A673 (cell line): ENCODE measurements at regions not wholly inside any gene's neighbourhood (a gene's known extent, or its start where the extent isn't known, plus 50 kb on each side); places are given as distances from the start of the nearest gene placed in this dataset.

Experiments used
- BruUV-seq: library from RNA; stranded (reverse); fragments of 400-500 nt; replicated peaks from 2 replicates; lab custom pipeline; 2021; lab: Mats Ljungman, UMichigan
- CTCF ChIA-PET: fragments of 300-600 bp; sonication (Branson Sonifier 250); formaldehyde crosslinking; loops from one replicate; lab custom pipeline; 2022; ENCODE audit warnings: antibody characterized with exemption; lab: Charles Lee
- POLR2A ChIA-PET: fragments of 300-600 bp; sonication (Branson Sonifier 250); formaldehyde crosslinking; loops from one replicate; lab custom pipeline; 2022; ENCODE audit warnings: antibody characterized with exemption; ENCODE audit not compliant: low non-redundant PET; lab: Charles Lee
- DNase-seq: peaks from one replicate; pipeline ENCODE4 v3.0.0-alpha.2; 2015; ENCODE audit warnings: low spot score
- H3K27ac ChIP-seq: fragments of 200-600 bp; sonication (generic); 2 replicates; pipeline ENCODE4 v1.5.1; 2016; ENCODE audit warnings: mixed run types, low read depth, mild to moderate bottlenecking, mixed read lengths, antibody characterized with exemption, low read length; ENCODE audit not compliant: poor library complexity, severe bottlenecking
- H3K27me3 ChIP-seq: fragments of 200-600 bp; sonication (generic); replicated peaks from 2 replicates; pipeline ENCODE4 v1.6.1; 2017; ENCODE audit warnings: mixed run types, low read depth, mild to moderate bottlenecking, mixed read lengths, antibody characterized with exemption, low read length; ENCODE audit not compliant: insufficient read depth, poor library complexity
- H3K36me3 ChIP-seq: fragments of 200-600 bp; sonication (generic); 2 replicates; pipeline ENCODE4 v1.6.1; 2016; ENCODE audit warnings: mixed run types, mild to moderate bottlenecking, mixed read lengths, antibody characterized with exemption, low read length; ENCODE audit not compliant: insufficient read depth, poor library complexity, severe bottlenecking
- H3K4me1 ChIP-seq: fragments of 200-600 bp; sonication (generic); 2 replicates; pipeline ENCODE4 v1.6.1; 2017; ENCODE audit warnings: mixed run types, mild to moderate bottlenecking, mixed read lengths, antibody characterized with exemption, low read length; ENCODE audit not compliant: insufficient read depth, poor library complexity, severe bottlenecking
- H3K4me3 ChIP-seq: fragments of 200-600 bp; sonication (generic); 2 replicates; pipeline ENCODE4 v1.5.1; 2016; ENCODE audit warnings: low read depth, mixed run types, mild to moderate bottlenecking, mixed read lengths, low read length; ENCODE audit not compliant: poor library complexity, severe bottlenecking
- H3K9me3 ChIP-seq: fragments of 200-600 bp; sonication (generic); 2 replicates; pipeline ENCODE4 v1.6.1; 2016; ENCODE audit warnings: mixed run types, low read depth, mild to moderate bottlenecking, mixed read lengths, antibody characterized with exemption, low read length; ENCODE audit not compliant: poor library complexity, severe bottlenecking
- EZH2 ChIP-seq: fragments of 200-600 bp; sonication (generic); IDR thresholded peaks from 2 replicates; pipeline ENCODE4 v1.6.1; 2017; ENCODE audit warnings: borderline replicate concordance, low read depth, mild to moderate bottlenecking, mixed read lengths, antibody characterized with exemption, low read length; ENCODE audit not compliant: poor library complexity, severe bottlenecking
- intact Hi-C: fragments of 100-400 bp; cut with micrococcal nuclease; formaldehyde crosslinking; loops from one replicate; pipeline ENCODE4 v1.10.0; 2022; ENCODE audit not compliant: unreplicated experiment
- TF ChIP-seq, protein P1 (sequence below): fragments of 300-800, 200-600 bp; sonication (generic); conservative IDR thresholded peaks from 2 replicates; pipeline ENCODE4 v1.5.1; 2017; ENCODE audit warnings: low read depth, mild to moderate bottlenecking, antibody characterized with exemption, low read length, moderate library complexity, mixed read lengths

DNA sequence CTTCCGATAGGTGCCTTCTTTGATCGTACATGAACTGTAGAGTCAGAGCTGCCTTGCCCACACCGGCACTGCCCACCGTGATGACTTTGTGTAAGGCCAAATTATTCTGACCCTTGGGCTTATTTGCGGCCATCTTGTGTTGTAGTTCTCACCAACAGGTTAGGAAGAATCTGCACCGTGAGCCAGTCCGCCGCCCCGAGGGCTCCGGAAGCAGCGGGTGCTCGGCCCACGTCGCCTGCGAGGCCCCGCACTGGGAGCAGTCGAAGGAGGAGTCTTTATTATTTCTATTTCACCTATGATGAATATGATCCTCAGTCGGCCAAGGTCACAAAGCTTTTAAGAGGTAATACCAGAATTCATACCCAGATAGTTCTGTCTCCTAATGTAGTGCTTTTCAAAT, 70.6 kb upstream of the SYT1 start:
- Histone ChIP-seq H3K4me1 (no peaks in the 10 kb centered on the region), H3K4me3 (no peak overlapping the region), H3K36me3 (no peaks in the 10 kb centered on the region), H3K27ac (no peak overlapping the region), H3K9me3 (no peaks in the 10 kb centered on the region), H3K27me3 (no peaks in the 10 kb centered on the region)
- POLR2A ChIA-PET = no interaction called here
- DNase-seq = no peak
- TF ChIP-seq, protein P1, sequence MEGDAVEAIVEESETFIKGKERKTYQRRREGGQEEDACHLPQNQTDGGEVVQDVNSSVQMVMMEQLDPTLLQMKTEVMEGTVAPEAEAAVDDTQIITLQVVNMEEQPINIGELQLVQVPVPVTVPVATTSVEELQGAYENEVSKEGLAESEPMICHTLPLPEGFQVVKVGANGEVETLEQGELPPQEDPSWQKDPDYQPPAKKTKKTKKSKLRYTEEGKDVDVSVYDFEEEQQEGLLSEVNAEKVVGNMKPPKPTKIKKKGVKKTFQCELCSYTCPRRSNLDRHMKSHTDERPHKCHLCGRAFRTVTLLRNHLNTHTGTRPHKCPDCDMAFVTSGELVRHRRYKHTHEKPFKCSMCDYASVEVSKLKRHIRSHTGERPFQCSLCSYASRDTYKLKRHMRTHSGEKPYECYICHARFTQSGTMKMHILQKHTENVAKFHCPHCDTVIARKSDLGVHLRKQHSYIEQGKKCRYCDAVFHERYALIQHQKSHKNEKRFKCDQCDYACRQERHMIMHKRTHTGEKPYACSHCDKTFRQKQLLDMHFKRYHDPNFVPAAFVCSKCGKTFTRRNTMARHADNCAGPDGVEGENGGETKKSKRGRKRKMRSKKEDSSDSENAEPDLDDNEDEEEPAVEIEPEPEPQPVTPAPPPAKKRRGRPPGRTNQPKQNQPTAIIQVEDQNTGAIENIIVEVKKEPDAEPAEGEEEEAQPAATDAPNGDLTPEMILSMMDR = no peak
- TF ChIP-seq EZH2 = no peak
- intact Hi-C loops = no loop called here
- CTCF ChIA-PET = no interaction called here
- BruUV-seq = no TSS peak

DNA sequence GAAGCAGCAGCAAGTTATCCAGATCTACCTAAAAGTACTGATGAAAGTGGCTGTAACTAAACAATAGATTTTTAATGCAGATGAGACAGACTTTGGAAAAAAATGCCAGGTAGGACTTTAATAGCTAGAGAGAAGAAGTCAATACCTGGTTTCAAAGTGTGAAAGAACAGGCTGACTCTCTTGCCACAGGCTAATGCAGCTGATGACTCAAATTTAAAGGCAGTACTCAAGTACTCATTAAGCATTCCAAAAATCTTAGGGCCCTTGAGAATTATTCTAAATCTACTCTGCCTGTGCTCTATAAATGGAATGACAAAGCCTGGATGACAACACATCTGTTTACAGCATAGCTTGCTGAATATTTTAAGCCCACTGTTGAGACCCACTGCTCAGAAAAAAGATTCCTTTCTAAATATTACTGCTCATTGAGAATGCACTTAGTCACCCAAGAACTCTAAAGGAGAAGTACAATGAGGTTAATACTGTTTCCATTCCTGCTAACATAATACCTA, 68.6 kb upstream of the SYT1 start:
- intact Hi-C loops = no loop called here
- TF ChIP-seq EZH2 = no peak
- TF ChIP-seq, protein P1 = no peak
- Histone ChIP-seq H3K27me3 (no peaks in the 10 kb centered on the region), H3K4me1 (no peaks in the 10 kb centered on the region), H3K36me3 (no peaks in the 10 kb centered on the region), H3K9me3 (no peaks in the 10 kb centered on the region), H3K27ac (no peak overlapping the region), H3K4me3 (no peak overlapping the region)
- ChIA-PET POLR2A (no interaction called here), CTCF (no interaction called here)
- BruUV-seq = no TSS peak
- DNase-seq = no peak

- DNase-seq = no peak
- intact Hi-C loops = no loop called here
- no peaks in the 10 kb centered on the region for H3K27me3 ChIP-seq
- BruUV-seq = no TSS peak
- TF ChIP-seq, protein P1 = no peak
- TF ChIP-seq EZH2 = no peak
- CTCF ChIA-PET = no interaction called here
- POLR2A ChIA-PET = no interaction called here
- H3K36me3 ChIP-seq = no peaks in the 10 kb centered on the region
- no peaks in the 10 kb centered on the region for H3K4me1 ChIP-seq
- H3K27ac ChIP-seq = no peak overlapping the region
- H3K4me3 ChIP-seq = no peak overlapping the region
- no peaks in the 10 kb centered on the region for H3K9me3 ChIP-seq
These were observed 67.2 kb upstream of the SYT1 start for GRCh38 chr12:78797196-78797931.
